ENCODE measurements at regions not wholly inside any gene's neighbourhood (a gene's known extent, or its start where the extent isn't known, plus 50 kb on each side); places are given as distances from the start of the nearest gene placed in this dataset.

DNA sequence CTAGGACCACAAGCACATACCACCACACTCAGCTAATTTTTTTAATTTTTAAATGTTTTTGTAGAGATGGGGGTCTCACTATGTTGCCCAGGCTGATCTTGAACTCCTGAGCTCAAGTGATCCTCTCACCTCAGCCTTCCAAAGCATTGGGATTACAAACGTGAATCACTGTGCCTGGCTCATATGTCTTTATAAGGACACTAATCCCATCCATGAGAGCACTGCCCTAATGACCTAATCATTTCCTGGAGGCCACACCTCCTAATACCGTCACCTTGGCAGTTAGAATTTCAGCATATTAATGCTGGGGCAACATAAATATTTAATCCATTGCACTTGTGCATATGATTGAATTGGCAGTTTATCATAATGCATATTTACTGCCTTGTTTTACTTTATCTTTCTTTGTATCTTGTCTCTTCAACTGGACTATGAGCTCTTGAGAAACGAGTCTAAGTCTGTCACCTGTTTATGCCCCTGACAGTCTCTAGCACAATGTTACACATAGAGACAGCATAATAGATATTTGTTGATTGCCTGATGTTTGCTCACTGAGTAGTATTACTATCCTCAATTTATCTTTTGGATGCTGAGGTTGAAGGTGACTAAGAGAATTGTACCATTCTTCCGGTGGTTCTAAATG lies 172.0 kb downstream of the AASDH start:
- ChIA-PET POLR2A (no interaction called here), CTCF (no interaction called here)
- DNase-seq (ENCODE audit: low read depth), result no peak
- Histone ChIP-seq H3K4me3 (ENCODE audit: low read depth, low read length) (no peak overlapping the region), H3K27me3 (ENCODE audit: control insufficient read depth, insufficient read depth, low read length) (no peaks in the 10 kb centered on the region), H3K36me3 (ENCODE audit: control insufficient read depth, insufficient read depth, low read length) (no peaks in the 10 kb centered on the region)
- TF ChIP-seq, protein P1, sequence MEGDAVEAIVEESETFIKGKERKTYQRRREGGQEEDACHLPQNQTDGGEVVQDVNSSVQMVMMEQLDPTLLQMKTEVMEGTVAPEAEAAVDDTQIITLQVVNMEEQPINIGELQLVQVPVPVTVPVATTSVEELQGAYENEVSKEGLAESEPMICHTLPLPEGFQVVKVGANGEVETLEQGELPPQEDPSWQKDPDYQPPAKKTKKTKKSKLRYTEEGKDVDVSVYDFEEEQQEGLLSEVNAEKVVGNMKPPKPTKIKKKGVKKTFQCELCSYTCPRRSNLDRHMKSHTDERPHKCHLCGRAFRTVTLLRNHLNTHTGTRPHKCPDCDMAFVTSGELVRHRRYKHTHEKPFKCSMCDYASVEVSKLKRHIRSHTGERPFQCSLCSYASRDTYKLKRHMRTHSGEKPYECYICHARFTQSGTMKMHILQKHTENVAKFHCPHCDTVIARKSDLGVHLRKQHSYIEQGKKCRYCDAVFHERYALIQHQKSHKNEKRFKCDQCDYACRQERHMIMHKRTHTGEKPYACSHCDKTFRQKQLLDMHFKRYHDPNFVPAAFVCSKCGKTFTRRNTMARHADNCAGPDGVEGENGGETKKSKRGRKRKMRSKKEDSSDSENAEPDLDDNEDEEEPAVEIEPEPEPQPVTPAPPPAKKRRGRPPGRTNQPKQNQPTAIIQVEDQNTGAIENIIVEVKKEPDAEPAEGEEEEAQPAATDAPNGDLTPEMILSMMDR (IDR thresholded peaks at IDR 0.05; ENCODE audit: insufficient read depth, low read depth, low read length), result no peak

DNA sequence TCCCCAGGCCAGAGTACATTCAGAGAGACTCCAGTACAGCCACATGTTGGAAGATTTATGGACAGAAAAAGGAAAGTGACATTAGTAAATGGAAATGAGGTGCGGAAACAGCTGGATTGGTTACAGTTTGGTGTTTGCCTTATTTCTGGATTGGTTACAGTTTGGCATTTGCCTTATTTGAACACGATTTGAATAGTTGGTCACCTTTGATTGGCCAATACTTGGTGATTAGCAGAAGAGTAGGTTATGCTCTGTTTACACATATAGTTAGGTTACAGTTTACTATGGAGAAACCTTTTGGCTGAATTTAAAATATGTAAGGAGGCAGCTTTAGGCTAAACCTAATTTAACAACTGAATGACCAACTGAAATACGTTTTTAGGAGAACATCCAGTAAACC lies 173.7 kb downstream of the AASDH start:
- TF ChIP-seq, protein P1 (IDR thresholded peaks at IDR 0.05; ENCODE audit: insufficient read depth, low read depth, low read length), result no peak
- no peak overlapping the region for H3K4me3 ChIP-seq (ENCODE audit: low read depth, low read length)
- H3K27me3 ChIP-seq (ENCODE audit: control insufficient read depth, insufficient read depth, low read length), result no peaks in the 10 kb centered on the region
- ChIA-PET CTCF (no interaction called here), POLR2A (no interaction called here)
- no peaks in the 10 kb centered on the region for H3K36me3 ChIP-seq (ENCODE audit: control insufficient read depth, insufficient read depth, low read length)
- no peak for DNase-seq (ENCODE audit: low read depth)

DNA sequence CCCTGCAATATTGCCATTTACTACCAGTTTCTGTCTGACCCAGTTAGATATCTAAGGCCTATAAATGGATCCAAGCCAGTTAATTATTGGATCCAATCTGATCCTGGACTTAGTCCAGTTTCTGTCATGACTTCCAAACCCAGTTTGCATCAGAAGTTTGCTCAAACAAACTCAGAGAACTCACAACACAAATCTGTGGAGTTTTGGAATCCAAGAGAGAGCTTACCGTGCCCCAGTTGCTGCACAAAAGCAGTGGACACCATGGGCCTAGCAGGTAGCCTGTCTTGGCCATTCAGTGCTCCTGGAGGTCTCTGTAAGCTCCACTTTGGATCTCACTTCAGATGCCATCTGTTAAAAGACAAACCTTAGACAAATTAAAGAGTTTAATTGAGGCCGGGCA lies 174.5 kb downstream of the AASDH start:
- no peaks in the 10 kb centered on the region for H3K27me3 ChIP-seq (ENCODE audit: control insufficient read depth, insufficient read depth, low read length)
- CTCF ChIA-PET, result no interaction called here
- TF ChIP-seq, protein P1 (IDR thresholded peaks at IDR 0.05; ENCODE audit: insufficient read depth, low read depth, low read length), result no peak
- no peak for DNase-seq (ENCODE audit: low read depth)
- POLR2A ChIA-PET, result no interaction called here
- H3K4me3 ChIP-seq (ENCODE audit: low read depth, low read length), result no peak overlapping the region
- no peaks in the 10 kb centered on the region for H3K36me3 ChIP-seq (ENCODE audit: control insufficient read depth, insufficient read depth, low read length)

DNA sequence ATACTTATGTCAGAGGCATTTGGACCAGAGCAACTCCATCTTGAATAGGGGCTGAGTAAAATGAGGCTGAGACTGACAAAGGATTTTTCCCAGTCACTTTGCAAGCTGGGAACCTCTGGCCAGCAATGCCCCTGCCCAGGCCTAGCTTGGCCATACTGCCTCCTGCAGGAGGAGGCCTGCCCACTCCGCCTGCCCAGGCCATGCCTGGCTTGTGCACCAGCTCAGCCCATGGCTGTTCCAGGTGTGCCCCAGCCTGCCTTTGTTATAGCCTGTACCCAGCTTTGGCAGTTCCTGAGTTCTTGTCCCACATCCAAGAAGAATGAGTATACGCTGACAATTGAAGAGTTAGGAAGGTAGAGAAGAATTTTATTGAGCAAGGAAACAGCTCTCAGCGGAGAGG lies 176.1 kb downstream of the AASDH start:
- DNase-seq (ENCODE audit: low read depth), result no peak
- TF ChIP-seq, protein P1 (IDR thresholded peaks at IDR 0.05; ENCODE audit: insufficient read depth, low read depth, low read length), result no peak
- ChIA-PET CTCF (no interaction called here), POLR2A (no interaction called here)
- Histone ChIP-seq H3K27me3 (ENCODE audit: control insufficient read depth, insufficient read depth, low read length) (no peaks in the 10 kb centered on the region), H3K4me3 (ENCODE audit: low read depth, low read length) (no peak overlapping the region), H3K36me3 (ENCODE audit: control insufficient read depth, insufficient read depth, low read length) (no peaks in the 10 kb centered on the region)

DNA sequence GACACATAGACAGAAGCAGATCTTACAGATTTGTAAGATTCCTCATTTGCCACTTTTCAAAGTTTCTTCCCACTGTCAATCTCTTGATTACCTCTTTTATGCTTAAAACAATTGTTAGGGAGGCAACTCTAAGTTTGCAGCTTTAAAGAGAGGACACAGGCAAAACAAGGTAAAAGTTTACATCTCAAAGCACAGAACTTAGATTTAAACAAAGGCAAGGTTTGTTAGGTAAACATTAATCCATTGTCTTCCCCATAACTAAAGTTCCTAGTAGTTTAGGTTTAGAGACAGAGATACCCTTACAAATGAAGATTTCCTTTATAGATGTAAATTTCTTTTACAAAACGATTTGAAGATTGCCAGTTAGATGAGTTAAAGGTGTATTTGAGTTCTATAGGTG lies 176.9 kb downstream of the AASDH start:
- ChIA-PET CTCF (no interaction called here), POLR2A (no interaction called here)
- Histone ChIP-seq H3K36me3 (ENCODE audit: control insufficient read depth, insufficient read depth, low read length) (no peaks in the 10 kb centered on the region), H3K4me3 (ENCODE audit: low read depth, low read length) (no peak overlapping the region), H3K27me3 (ENCODE audit: control insufficient read depth, insufficient read depth, low read length) (no peaks in the 10 kb centered on the region)
- DNase-seq (ENCODE audit: low read depth), result no peak
- TF ChIP-seq, protein P1 (IDR thresholded peaks at IDR 0.05; ENCODE audit: insufficient read depth, low read depth, low read length), result no peak

Measured in BJ (cell line).